HCT116 (cell line): ENCODE measurements at regions not wholly inside any gene's neighbourhood (a gene's known extent, or its start where the extent isn't known, plus 50 kb on each side); places are given as distances from the start of the nearest gene placed in this dataset.
"Not testable (repeated sequence)": the region's sequence is repeated elsewhere in the genome, so short reads cannot be mapped to it uniquely, and the experiment has no call there.

Source experiments
- ATAC-seq: fragments of 200-7000 bp; cut with Tn5 transposase; 2 replicates; pipeline ENCODE4 v1.9.1; 2020; ENCODE audit warnings: mild to moderate bottlenecking, moderate library complexity
- BruUV-seq: library from RNA; stranded (reverse); fragments of 400-500 nt; replicated peaks from 2 replicates; lab custom pipeline; 2021; lab: Mats Ljungman, UMichigan
- CTCF ChIA-PET: fragments of 300-600 bp; sonication (Branson Sonifier 250); formaldehyde crosslinking; loops from one replicate; lab custom pipeline; 2021; ENCODE audit warnings: antibody characterized with exemption; lab: Charles Lee
- POLR2A ChIA-PET: fragments of 300-600, 350-600 bp; sonication (Branson Sonifier 250); formaldehyde crosslinking; loops from one replicate; lab custom pipeline; 2021; ENCODE audit warnings: antibody characterized with exemption; lab: Charles Lee
- RAD21 ChIA-PET, 2 experiments: fragments of 300-600 bp; sonication (Branson Sonifier 250); formaldehyde crosslinking; loops; one replicate each; lab custom pipeline; 2023; ENCODE audit warnings: low total read pairs in 2 of 2; ENCODE audit not compliant: uncharacterized antibody in 2 of 2, unreplicated experiment in 2 of 2, low non-redundant PET in 1 of 2; lab: Charles Lee
- DNase-seq: peaks from one replicate; pipeline ENCODE4 v3.0.0-alpha.2; 2010; ENCODE audit warnings: low read depth, low spot score
- H2AFZ ChIP-seq: fragments of 200-600 bp; shearing (Covaris generic), sonication (generic); 2 replicates; pipeline ENCODE4 v1.6.1; 2017; ENCODE audit warnings: low read depth, mixed run types, mixed read lengths, antibody characterized with exemption, low read length; ENCODE audit not compliant: poor library complexity, severe bottlenecking
- H3K27ac ChIP-seq: 2 replicates; pipeline ENCODE4 v1.5.1; 2012; ENCODE audit warnings: low read depth, low read length
- H3K27me3 ChIP-seq: fragments of 200-600 bp; sonication (generic); 2 replicates; pipeline ENCODE4 v1.6.1; 2016; ENCODE audit warnings: mixed run types, low read length, mixed read lengths; ENCODE audit not compliant: insufficient read depth
- H3K36me3 ChIP-seq, 2 experiments: fragments of 200-500 bp in 1 of 2; fragments of 200-600 bp in 1 of 2; sonication (Bioruptor generic) in 1 of 2; sonication (generic) in 1 of 2; 2 replicates each; pipeline versions ENCODE4 v1.5.1 to v1.6.1; 2014 to 2016; ENCODE audit warnings: low read length in 2 of 2, inconsistent platforms in 1 of 2, mixed read lengths in 1 of 2, mixed run types in 1 of 2; ENCODE audit not compliant: insufficient read depth in 2 of 2, control insufficient read depth in 1 of 2
- H3K4me1 ChIP-seq, 2 experiments: fragments of 200-600 bp in 1 of 2; sonication (generic) in 1 of 2; 2 replicates each; pipeline versions ENCODE4 v1.5.1 to v1.6.1; 2012 to 2017; ENCODE audit warnings: low read length in 2 of 2, inconsistent platforms in 1 of 2, mild to moderate bottlenecking in 1 of 2, mixed read lengths in 1 of 2, mixed run types in 1 of 2, moderate library complexity in 1 of 2; ENCODE audit not compliant: insufficient read depth in 2 of 2, control insufficient read depth in 1 of 2
- H3K4me2 ChIP-seq: fragments of 200-600 bp; sonication (generic); 2 replicates; pipeline ENCODE4 v1.6.1; 2017; ENCODE audit warnings: mixed run types, low read length, mixed read lengths
- H3K4me3 ChIP-seq, 2 experiments: fragments of 200-600 bp in 1 of 2; sonication (generic) in 1 of 2; replicated peaks in 1 of 2; 2 replicates each; pipeline ENCODE4 v1.5.1; 2011 to 2016; ENCODE audit warnings: low read length in 2 of 2, control low read depth in 1 of 2, low read depth in 1 of 2, mild to moderate bottlenecking in 1 of 2, mixed read lengths in 1 of 2, mixed run types in 1 of 2
- H3K79me2 ChIP-seq: fragments of 200-600 bp; sonication (generic); 2 replicates; pipeline ENCODE4 v1.6.1; 2017; ENCODE audit warnings: mild to moderate bottlenecking, mixed run types, low read length, moderate library complexity, mixed read lengths; ENCODE audit not compliant: insufficient read depth
- H3K9ac ChIP-seq: fragments of 200-600 bp; sonication (generic); 2 replicates; pipeline ENCODE4 v1.6.1; 2016; ENCODE audit warnings: low read length, mixed read lengths
- H3K9me2 ChIP-seq: fragments of 200-600 bp; sonication (generic), shearing (Covaris generic); 2 replicates; pipeline ENCODE4 v1.6.1; 2017; ENCODE audit warnings: mixed run types, mild to moderate bottlenecking, moderate library complexity; ENCODE audit not compliant: insufficient read depth
- H3K9me3 ChIP-seq, 2 experiments: fragments of 200-500 bp in 1 of 2; fragments of 200-600 bp in 1 of 2; sonication (Bioruptor generic) in 1 of 2; sonication (generic) in 1 of 2; 2 replicates each; pipeline ENCODE4 v1.6.1; 2014 to 2017; ENCODE audit warnings: low read length in 2 of 2, mixed read lengths in 2 of 2, inconsistent platforms in 1 of 2, low read depth in 1 of 2, mild to moderate bottlenecking in 1 of 2, mixed run types in 1 of 2, moderate library complexity in 1 of 2; ENCODE audit not compliant: control insufficient read depth in 1 of 2, insufficient read depth in 1 of 2
- H4K20me1 ChIP-seq: fragments of 200-600 bp; sonication (generic), shearing (Covaris generic); 2 replicates; pipeline ENCODE4 v1.6.1; 2017; ENCODE audit warnings: mixed run types, mild to moderate bottlenecking, moderate library complexity; ENCODE audit not compliant: insufficient read depth
- intact Hi-C: fragments of 100-400 bp; cut with micrococcal nuclease; formaldehyde crosslinking; loops from 2 replicates; pipeline ENCODE4 v1.10.0; 2022

- ATAC-seq, H3K9me3 ChIP-seq: not testable (repeated sequence)
These were observed 103.0 kb upstream of the FAM25C start for GRCh38 chr10:48102410-48103146.

GRCh38 chr10:48098854-48099253 is 99.3 kb upstream of the FAM25C start:
- ATAC-seq, BruUV-seq, H2AFZ ChIP-seq, H3K4me1 ChIP-seq, H3K9me3 ChIP-seq, H3K4me2 ChIP-seq, H3K4me3 ChIP-seq, H3K27ac ChIP-seq, CTCF ChIA-PET, H3K27me3 ChIP-seq, POLR2A ChIA-PET, DNase-seq, H3K9me2 ChIP-seq, RAD21 ChIA-PET, H3K79me2 ChIP-seq, H3K36me3 ChIP-seq, H3K9ac ChIP-seq, intact Hi-C loops, H4K20me1 ChIP-seq: not testable (repeated sequence)

More at GRCh38 chr10:48102410-48103146, 103.0 kb upstream of the FAM25C start:
- H3K27me3 ChIP-seq, H3K4me3 ChIP-seq, H3K4me1 ChIP-seq, CTCF ChIA-PET, H2AFZ ChIP-seq, H3K9ac ChIP-seq, RAD21 ChIA-PET, H3K36me3 ChIP-seq, DNase-seq, H3K79me2 ChIP-seq, H3K27ac ChIP-seq, intact Hi-C loops, H3K9me2 ChIP-seq, POLR2A ChIA-PET, H4K20me1 ChIP-seq, H3K4me2 ChIP-seq, BruUV-seq: not testable (repeated sequence)

- POLR2A ChIA-PET, H3K27me3 ChIP-seq, H3K4me3 ChIP-seq, H3K4me1 ChIP-seq, RAD21 ChIA-PET, H2AFZ ChIP-seq, CTCF ChIA-PET, H3K9me3 ChIP-seq, H3K79me2 ChIP-seq, H3K4me2 ChIP-seq, ATAC-seq, H3K27ac ChIP-seq, H3K36me3 ChIP-seq, H3K9me2 ChIP-seq, H3K9ac ChIP-seq, BruUV-seq, intact Hi-C loops, DNase-seq, H4K20me1 ChIP-seq: not testable (repeated sequence)
These were observed 91.1 kb upstream of the FAM25C start for GRCh38 chr10:48090706-48091105.

- H3K27me3 ChIP-seq, H3K79me2 ChIP-seq, H4K20me1 ChIP-seq, DNase-seq, H3K9ac ChIP-seq, BruUV-seq, H3K27ac ChIP-seq, H3K4me1 ChIP-seq, POLR2A ChIA-PET, H3K36me3 ChIP-seq, ATAC-seq, H3K9me3 ChIP-seq, RAD21 ChIA-PET, H3K4me3 ChIP-seq, H3K4me2 ChIP-seq, H2AFZ ChIP-seq, intact Hi-C loops, H3K9me2 ChIP-seq, CTCF ChIA-PET: not testable (repeated sequence)
These were observed 88.5 kb upstream of the FAM25C start for GRCh38 chr10:48088087-48088486.
